ENCODE measurements at regions not wholly inside any gene's neighbourhood (a gene's known extent, or its start where the extent isn't known, plus 50 kb on each side); places are given as distances from the start of the nearest gene placed in this dataset.

DNA sequence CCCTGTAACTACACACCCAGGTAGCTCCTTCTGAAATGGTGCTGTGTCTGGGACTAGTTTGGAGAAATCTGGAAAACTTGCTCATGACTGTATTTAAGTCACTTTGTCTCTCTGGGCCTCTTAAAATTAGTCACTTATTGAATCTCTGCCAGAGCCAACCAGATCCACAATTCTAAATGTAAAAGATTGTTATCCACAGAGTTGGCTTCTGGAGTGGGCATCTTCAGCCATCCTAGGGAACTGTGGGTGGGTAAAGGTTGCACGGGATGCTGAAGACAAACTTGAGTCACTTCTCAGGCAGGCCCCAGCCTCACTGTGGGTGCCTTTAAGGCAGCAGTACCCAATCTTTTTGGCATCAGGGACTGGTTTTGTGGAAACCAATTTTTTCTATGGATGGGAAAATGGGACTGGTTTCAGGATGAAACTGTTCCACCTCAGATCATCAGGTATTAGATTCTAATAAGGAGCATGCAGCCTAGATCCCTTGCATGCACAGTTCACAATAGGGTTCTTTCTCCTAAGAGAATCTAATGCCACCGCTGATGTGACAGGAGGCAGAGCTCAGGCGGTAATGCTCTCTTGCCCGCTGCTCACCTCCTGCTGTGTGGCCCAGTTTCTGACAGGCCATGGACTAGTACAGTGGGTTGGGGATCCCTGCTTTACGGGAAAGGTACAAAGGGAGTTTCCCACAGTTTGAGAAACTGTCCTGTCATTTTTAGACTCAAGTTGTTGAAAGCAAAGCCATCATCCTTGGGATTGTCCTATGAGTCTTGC is 98.3 kb upstream of the SPRED2 start:
- Histone ChIP-seq H3K27me3 (replicated peaks; ENCODE audit: insufficient read depth, low read length) (no peaks in the 10 kb centered on the region), H3F3A (ENCODE audit: insufficient read depth, low read length) (no peaks in the 10 kb centered on the region), H3K4me1 (ENCODE audit: low read length) (no peaks in the 10 kb centered on the region), H3K4me2 (ENCODE audit: low read depth, low read length) (no peak overlapping the region), H2AFZ (ENCODE audit: low read length) (no peak overlapping the region), H3K27ac (ENCODE audit: low read length) (no peak overlapping the region), H3K9ac (ENCODE audit: low read length) (no peak overlapping the region), H3K79me2 (ENCODE audit: low read length) (no peaks in the 10 kb centered on the region), H3K36me3 (replicated peaks; ENCODE audit: insufficient read depth, low read length) (no peaks in the 10 kb centered on the region), H4K20me1 (ENCODE audit: insufficient read depth, low read length) (no peaks in the 10 kb centered on the region), H3K4me3 (ENCODE audit: low read length) (no peak overlapping the region), H3K9me2 (replicated peaks; ENCODE audit: insufficient read depth, low read length) (no peaks in the 10 kb centered on the region), H3K9me3 (replicated peaks; ENCODE audit: insufficient read depth, low read length) (no peaks in the 10 kb centered on the region)
- no peak for DNase-seq
- TF ChIP-seq EZH2 (optimal IDR thresholded peaks at IDR 0.05; ENCODE audit: low read depth, low read length): no peak
- no peak for TF ChIP-seq EZH2phosphoT487 (IDR thresholded peaks at IDR 0.05; ENCODE audit: low read length)
- TF ChIP-seq, protein P1, sequence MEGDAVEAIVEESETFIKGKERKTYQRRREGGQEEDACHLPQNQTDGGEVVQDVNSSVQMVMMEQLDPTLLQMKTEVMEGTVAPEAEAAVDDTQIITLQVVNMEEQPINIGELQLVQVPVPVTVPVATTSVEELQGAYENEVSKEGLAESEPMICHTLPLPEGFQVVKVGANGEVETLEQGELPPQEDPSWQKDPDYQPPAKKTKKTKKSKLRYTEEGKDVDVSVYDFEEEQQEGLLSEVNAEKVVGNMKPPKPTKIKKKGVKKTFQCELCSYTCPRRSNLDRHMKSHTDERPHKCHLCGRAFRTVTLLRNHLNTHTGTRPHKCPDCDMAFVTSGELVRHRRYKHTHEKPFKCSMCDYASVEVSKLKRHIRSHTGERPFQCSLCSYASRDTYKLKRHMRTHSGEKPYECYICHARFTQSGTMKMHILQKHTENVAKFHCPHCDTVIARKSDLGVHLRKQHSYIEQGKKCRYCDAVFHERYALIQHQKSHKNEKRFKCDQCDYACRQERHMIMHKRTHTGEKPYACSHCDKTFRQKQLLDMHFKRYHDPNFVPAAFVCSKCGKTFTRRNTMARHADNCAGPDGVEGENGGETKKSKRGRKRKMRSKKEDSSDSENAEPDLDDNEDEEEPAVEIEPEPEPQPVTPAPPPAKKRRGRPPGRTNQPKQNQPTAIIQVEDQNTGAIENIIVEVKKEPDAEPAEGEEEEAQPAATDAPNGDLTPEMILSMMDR (IDR thresholded peaks at IDR 0.05; ENCODE audit: low read length): no peak

- no peaks in the 10 kb centered on the region for H3F3A ChIP-seq (ENCODE audit: insufficient read depth, low read length)
- no peaks in the 10 kb centered on the region for H3K36me3 ChIP-seq (replicated peaks; ENCODE audit: insufficient read depth, low read length)
- H4K20me1 ChIP-seq (ENCODE audit: insufficient read depth, low read length): no peaks in the 10 kb centered on the region
- H3K79me2 ChIP-seq (ENCODE audit: low read length): no peaks in the 10 kb centered on the region
- no peak overlapping the region for H3K9ac ChIP-seq (ENCODE audit: low read length)
- no peaks in the 10 kb centered on the region for H3K4me1 ChIP-seq (ENCODE audit: low read length)
- H3K27ac ChIP-seq (ENCODE audit: low read length): no peak overlapping the region
- H2AFZ ChIP-seq (ENCODE audit: low read length): no peak overlapping the region
- H3K4me3 ChIP-seq (ENCODE audit: low read length): no peak overlapping the region
- H3K27me3 ChIP-seq (replicated peaks; ENCODE audit: insufficient read depth, low read length): no peaks in the 10 kb centered on the region
- H3K4me2 ChIP-seq (ENCODE audit: low read depth, low read length): no peak overlapping the region
- no peaks in the 10 kb centered on the region for H3K9me2 ChIP-seq (replicated peaks; ENCODE audit: insufficient read depth, low read length)
- no peaks in the 10 kb centered on the region for H3K9me3 ChIP-seq (replicated peaks; ENCODE audit: insufficient read depth, low read length)
- TF ChIP-seq EZH2phosphoT487 (IDR thresholded peaks at IDR 0.05; ENCODE audit: low read length) (no peak), EZH2 (optimal IDR thresholded peaks at IDR 0.05; ENCODE audit: low read depth, low read length) (no peak)
- TF ChIP-seq, protein P1 (IDR thresholded peaks at IDR 0.05; ENCODE audit: low read length): no peak
- DNase-seq: no peak
Observed at GRCh38 chr2:65529419-65529818, 97.0 kb upstream of the SPRED2 start.

DNA sequence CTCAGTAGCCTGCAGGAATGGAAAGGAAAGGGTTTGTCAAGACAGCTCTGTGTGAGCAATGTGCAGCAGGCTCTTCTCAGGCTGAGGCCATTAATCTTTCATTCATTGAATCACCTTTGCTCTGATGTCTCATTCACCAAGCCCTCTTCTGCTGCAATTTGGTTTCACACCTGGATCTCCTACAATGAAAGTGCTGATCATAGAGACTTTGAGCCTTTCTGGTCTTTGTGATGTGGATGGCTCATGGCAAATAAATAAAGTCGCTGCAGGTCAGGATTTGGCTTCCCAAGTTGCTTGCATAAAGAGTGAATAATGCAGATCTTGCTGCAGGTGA is 95.8 kb upstream of the SPRED2 start:
- Histone ChIP-seq H3K4me3 (ENCODE audit: low read length) (no peak overlapping the region), H3K27ac (ENCODE audit: low read length) (no peak overlapping the region), H3K4me2 (ENCODE audit: low read depth, low read length) (no peak overlapping the region), H4K20me1 (ENCODE audit: insufficient read depth, low read length) (no peaks in the 10 kb centered on the region), H2AFZ (ENCODE audit: low read length) (no peak overlapping the region), H3K9me3 (replicated peaks; ENCODE audit: insufficient read depth, low read length) (no peaks in the 10 kb centered on the region), H3K36me3 (replicated peaks; ENCODE audit: insufficient read depth, low read length) (no peaks in the 10 kb centered on the region), H3K9me2 (replicated peaks; ENCODE audit: insufficient read depth, low read length) (no peaks in the 10 kb centered on the region), H3F3A (ENCODE audit: insufficient read depth, low read length) (no peaks in the 10 kb centered on the region), H3K79me2 (ENCODE audit: low read length) (no peaks in the 10 kb centered on the region), H3K27me3 (replicated peaks; ENCODE audit: insufficient read depth, low read length) (no peaks in the 10 kb centered on the region), H3K9ac (ENCODE audit: low read length) (no peak overlapping the region), H3K4me1 (ENCODE audit: low read length) (no peaks in the 10 kb centered on the region)
- TF ChIP-seq, protein P1 (IDR thresholded peaks at IDR 0.05; ENCODE audit: low read length): no peak
- TF ChIP-seq EZH2phosphoT487 (IDR thresholded peaks at IDR 0.05; ENCODE audit: low read length): no peak
- TF ChIP-seq EZH2 (optimal IDR thresholded peaks at IDR 0.05; ENCODE audit: low read depth, low read length): no peak
- DNase-seq: no peak
